Left renal pelvis (tissue), 4 donors: ENCODE measurements at regions not wholly inside any gene's neighbourhood (a gene's known extent, or its start where the extent isn't known, plus 50 kb on each side); places are given as distances from the start of the nearest gene placed in this dataset.

Experiments used
- DNase-seq, 4 donors: peaks; one replicate each; pipeline ENCODE4 v3.0.0-alpha.2; 2013; ENCODE audit warnings: low read depth in 4 of 4, low spot score in 3 of 4

GRCh38 chr5:30764704-30765103 is 428.8 kb upstream of the CDH6 start:
- no peak for DNase-seq

GRCh38 chr5:30759731-30760130 is 433.8 kb upstream of the CDH6 start:
- DNase-seq: no peak

- no peak for DNase-seq
Measured at GRCh38 chr5:30752015-30752414, 441.5 kb upstream of the CDH6 start.

- DNase-seq: no peak
Measured at GRCh38 chr5:30749971-30750370, 443.5 kb upstream of the CDH6 start.

GRCh38 chr5:30747412-30747811 is 446.1 kb upstream of the CDH6 start:
- no peak for DNase-seq

GRCh38 chr5:30736669-30737068 is 456.8 kb upstream of the CDH6 start:
- no peak for DNase-seq

- DNase-seq: no peak
Measured at GRCh38 chr5:30734118-30734517, 459.4 kb upstream of the CDH6 start.

GRCh38 chr5:30725073-30725472 is 468.4 kb upstream of the CDH6 start:
- no peak for DNase-seq

GRCh38 chr5:30698217-30698616 is 495.3 kb upstream of the CDH6 start:
- no peak for DNase-seq

GRCh38 chr5:30693326-30693725 is 500.2 kb upstream of the CDH6 start:
- no peak for DNase-seq

- DNase-seq: no peak
Measured at GRCh38 chr5:30690931-30691330, 502.6 kb upstream of the CDH6 start.

GRCh38 chr5:30687461-30687860 is 506.0 kb upstream of the CDH6 start:
- DNase-seq: no peak

- no peak for DNase-seq
Measured at GRCh38 chr5:30686530-30686929, 507.0 kb upstream of the CDH6 start.

- DNase-seq: no peak
Measured at GRCh38 chr5:30676223-30676840, 517.2 kb upstream of the CDH6 start.

- no peak for DNase-seq
Measured at GRCh38 chr5:30667293-30667692, 526.2 kb upstream of the CDH6 start.

GRCh38 chr5:30663536-30663935 is 530.0 kb upstream of the CDH6 start:
- DNase-seq: no peak

GRCh38 chr5:30662373-30662772 is 531.1 kb upstream of the CDH6 start:
- no peak for DNase-seq

GRCh38 chr5:30661730-30662129 is 531.8 kb upstream of the CDH6 start:
- no peak for DNase-seq

- no peak for DNase-seq
Measured at GRCh38 chr5:30659417-30659816, 534.1 kb upstream of the CDH6 start.

GRCh38 chr5:30650311-30650710 is 543.2 kb upstream of the CDH6 start:
- no peak for DNase-seq

- no peak for DNase-seq
Measured at GRCh38 chr5:30638899-30639298, 554.6 kb upstream of the CDH6 start.

GRCh38 chr5:30627945-30628344 is 565.5 kb upstream of the CDH6 start:
- DNase-seq: no peak

- DNase-seq: no peak
Measured at GRCh38 chr5:30626557-30626956, 566.9 kb upstream of the CDH6 start.
